ENCODE measurements at regions not wholly inside any gene's neighbourhood (a gene's known extent, or its start where the extent isn't known, plus 50 kb on each side); places are given as distances from the start of the nearest gene placed in this dataset.

DNA sequence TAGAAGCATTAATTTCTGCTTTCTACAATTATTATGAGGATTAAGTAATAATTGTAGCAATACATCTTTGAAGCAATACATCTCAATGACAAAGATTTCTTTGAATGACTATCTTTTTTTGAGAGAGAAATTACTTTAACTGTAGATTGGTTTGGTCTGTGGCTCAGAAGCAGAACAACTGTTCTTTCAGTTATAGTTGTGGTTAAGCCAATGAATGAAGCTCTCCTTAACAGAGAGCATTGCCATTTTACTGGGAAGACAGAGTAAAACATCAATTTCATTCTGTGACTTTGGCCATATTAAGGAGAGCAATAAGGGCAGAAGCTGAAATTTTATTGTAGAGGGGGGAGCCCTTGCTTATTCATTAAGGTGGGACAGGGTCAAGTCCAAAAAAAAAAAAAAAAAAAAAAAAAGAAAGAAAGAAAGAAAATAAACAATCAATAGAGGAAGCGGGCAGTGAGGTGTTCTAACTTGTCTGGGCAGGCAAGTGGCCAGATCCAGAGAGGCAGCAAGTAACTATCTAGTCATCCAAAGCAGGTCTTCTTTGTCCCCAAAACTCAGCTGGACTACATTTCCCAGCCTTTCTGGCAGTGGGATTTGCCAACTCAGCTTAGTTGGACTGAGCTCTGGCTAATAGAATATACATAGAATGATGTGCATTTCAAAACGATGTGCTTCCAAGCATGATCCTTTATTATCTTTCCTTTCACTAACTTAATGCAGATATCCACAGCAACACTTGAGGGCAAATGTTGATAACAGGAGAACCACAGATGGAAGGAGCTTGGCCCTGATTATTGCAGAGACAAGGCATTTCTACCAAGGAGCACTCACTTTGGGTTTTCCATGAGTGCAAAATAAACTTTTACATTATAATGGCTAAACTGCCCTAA lies 462.7 kb upstream of the CDH20 start:
- TF ChIP-seq, protein P1, sequence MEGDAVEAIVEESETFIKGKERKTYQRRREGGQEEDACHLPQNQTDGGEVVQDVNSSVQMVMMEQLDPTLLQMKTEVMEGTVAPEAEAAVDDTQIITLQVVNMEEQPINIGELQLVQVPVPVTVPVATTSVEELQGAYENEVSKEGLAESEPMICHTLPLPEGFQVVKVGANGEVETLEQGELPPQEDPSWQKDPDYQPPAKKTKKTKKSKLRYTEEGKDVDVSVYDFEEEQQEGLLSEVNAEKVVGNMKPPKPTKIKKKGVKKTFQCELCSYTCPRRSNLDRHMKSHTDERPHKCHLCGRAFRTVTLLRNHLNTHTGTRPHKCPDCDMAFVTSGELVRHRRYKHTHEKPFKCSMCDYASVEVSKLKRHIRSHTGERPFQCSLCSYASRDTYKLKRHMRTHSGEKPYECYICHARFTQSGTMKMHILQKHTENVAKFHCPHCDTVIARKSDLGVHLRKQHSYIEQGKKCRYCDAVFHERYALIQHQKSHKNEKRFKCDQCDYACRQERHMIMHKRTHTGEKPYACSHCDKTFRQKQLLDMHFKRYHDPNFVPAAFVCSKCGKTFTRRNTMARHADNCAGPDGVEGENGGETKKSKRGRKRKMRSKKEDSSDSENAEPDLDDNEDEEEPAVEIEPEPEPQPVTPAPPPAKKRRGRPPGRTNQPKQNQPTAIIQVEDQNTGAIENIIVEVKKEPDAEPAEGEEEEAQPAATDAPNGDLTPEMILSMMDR (IDR thresholded peaks at IDR 0.05; ENCODE audit: extremely low read depth, insufficient read depth, missing control alignments): no peak
- no peak for DNase-seq (ENCODE audit: low spot score)
- in situ Hi-C loops (cut with MboI; ENCODE audit: low pct_unique_long_range_greater_than_20kb, low sequenced_read_pairs, unreplicated experiment): no loop called here

- in situ Hi-C loops (cut with MboI; ENCODE audit: low pct_unique_long_range_greater_than_20kb, low sequenced_read_pairs, unreplicated experiment): no loop called here
- DNase-seq (ENCODE audit: low spot score): no peak
- TF ChIP-seq, protein P1 (IDR thresholded peaks at IDR 0.05; ENCODE audit: extremely low read depth, insufficient read depth, missing control alignments): no peak
These were observed 460.8 kb upstream of the CDH20 start for GRCh38 chr18:60872434-60872833.

DNA sequence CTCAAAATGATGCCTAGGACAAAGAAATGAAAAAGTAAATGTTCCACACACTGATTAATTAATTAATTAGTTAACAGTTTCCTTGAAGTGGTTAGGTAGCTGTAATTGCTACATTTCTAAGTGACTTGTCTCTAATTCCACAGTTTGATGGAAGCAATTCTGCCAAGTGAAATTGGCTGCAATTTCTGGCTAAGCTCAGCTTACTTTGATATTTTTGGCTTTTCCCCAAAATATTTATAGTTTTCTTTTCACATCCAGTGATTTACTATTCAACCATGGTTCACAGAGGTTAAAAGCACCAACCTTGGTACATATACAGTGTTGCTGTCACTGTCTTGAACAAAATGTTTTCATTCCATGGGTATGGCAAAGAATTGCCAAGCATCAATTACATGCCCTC lies 459.5 kb upstream of the CDH20 start:
- TF ChIP-seq, protein P1 (IDR thresholded peaks at IDR 0.05; ENCODE audit: extremely low read depth, insufficient read depth, missing control alignments): no peak
- no peak for DNase-seq (ENCODE audit: low spot score)
- in situ Hi-C loops (cut with MboI; ENCODE audit: low pct_unique_long_range_greater_than_20kb, low sequenced_read_pairs, unreplicated experiment): no loop called here

- no peak for DNase-seq (ENCODE audit: low spot score)
- TF ChIP-seq, protein P1 (IDR thresholded peaks at IDR 0.05; ENCODE audit: extremely low read depth, insufficient read depth, missing control alignments): no peak
- in situ Hi-C loops (cut with MboI; ENCODE audit: low pct_unique_long_range_greater_than_20kb, low sequenced_read_pairs, unreplicated experiment): no loop called here
These were observed 457.2 kb upstream of the CDH20 start for GRCh38 chr18:60875957-60876507.

GRCh38 chr18:60880184-60880583 lies 453.0 kb upstream of the CDH20 start:
- TF ChIP-seq, protein P1 (IDR thresholded peaks at IDR 0.05; ENCODE audit: extremely low read depth, insufficient read depth, missing control alignments): no peak
- in situ Hi-C loops (cut with MboI; ENCODE audit: low pct_unique_long_range_greater_than_20kb, low sequenced_read_pairs, unreplicated experiment): no loop called here
- no peak for DNase-seq (ENCODE audit: low spot score)

- TF ChIP-seq, protein P1 (IDR thresholded peaks at IDR 0.05; ENCODE audit: extremely low read depth, insufficient read depth, missing control alignments): no peak
- DNase-seq (ENCODE audit: low spot score): no peak
- in situ Hi-C loops (cut with MboI; ENCODE audit: low pct_unique_long_range_greater_than_20kb, low sequenced_read_pairs, unreplicated experiment): no loop called here
These were observed 449.6 kb upstream of the CDH20 start for GRCh38 chr18:60883587-60883986.

All from GM13977 (cell line).